Fibroblast of the aortic adventitia (primary cell): ENCODE measurements at regions not wholly inside any gene's neighbourhood (a gene's known extent, or its start where the extent isn't known, plus 50 kb on each side); places are given as distances from the start of the nearest gene placed in this dataset.

Experiments used
- DNase-seq: peaks from one replicate; pipeline ENCODE4 v3.0.0-alpha.2; 2010; ENCODE audit warnings: low read depth
- H3K4me3 ChIP-seq: 2 replicates; pipeline ENCODE4 v1.5.1; 2011; ENCODE audit warnings: low read depth, mild to moderate bottlenecking, control low read depth, low read length, moderate library complexity
- TF ChIP-seq, protein P1 (sequence below): IDR thresholded peaks from 2 replicates; pipeline ENCODE4 v1.5.1; 2011; ENCODE audit warnings: mild to moderate bottlenecking, low read length, control low read depth, inconsistent platforms; ENCODE audit not compliant: insufficient read depth

DNA sequence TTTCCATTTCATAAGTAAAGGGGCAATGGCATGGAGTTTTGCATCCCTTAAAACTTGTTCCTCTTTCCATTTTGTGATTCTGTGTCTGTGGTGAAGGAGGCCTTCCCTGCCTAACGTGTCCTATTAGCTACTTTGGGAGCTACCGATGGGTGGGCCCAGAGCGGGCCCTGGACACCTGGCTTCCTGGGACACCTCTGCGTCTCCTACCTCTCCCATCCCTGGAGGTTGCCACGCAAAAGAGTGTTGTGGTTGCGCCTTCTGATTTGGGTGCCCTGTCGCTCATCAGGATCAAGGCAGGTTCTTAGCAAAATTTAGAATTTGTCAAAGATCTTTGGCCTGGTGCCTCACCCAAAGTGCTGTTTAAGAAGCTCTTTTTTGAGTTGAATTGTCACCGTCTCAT, 116.4 kb upstream of the CACNA1E start:
- TF ChIP-seq, protein P1, sequence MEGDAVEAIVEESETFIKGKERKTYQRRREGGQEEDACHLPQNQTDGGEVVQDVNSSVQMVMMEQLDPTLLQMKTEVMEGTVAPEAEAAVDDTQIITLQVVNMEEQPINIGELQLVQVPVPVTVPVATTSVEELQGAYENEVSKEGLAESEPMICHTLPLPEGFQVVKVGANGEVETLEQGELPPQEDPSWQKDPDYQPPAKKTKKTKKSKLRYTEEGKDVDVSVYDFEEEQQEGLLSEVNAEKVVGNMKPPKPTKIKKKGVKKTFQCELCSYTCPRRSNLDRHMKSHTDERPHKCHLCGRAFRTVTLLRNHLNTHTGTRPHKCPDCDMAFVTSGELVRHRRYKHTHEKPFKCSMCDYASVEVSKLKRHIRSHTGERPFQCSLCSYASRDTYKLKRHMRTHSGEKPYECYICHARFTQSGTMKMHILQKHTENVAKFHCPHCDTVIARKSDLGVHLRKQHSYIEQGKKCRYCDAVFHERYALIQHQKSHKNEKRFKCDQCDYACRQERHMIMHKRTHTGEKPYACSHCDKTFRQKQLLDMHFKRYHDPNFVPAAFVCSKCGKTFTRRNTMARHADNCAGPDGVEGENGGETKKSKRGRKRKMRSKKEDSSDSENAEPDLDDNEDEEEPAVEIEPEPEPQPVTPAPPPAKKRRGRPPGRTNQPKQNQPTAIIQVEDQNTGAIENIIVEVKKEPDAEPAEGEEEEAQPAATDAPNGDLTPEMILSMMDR: no peak
- no peak for DNase-seq
- no peak overlapping the region for H3K4me3 ChIP-seq

DNA sequence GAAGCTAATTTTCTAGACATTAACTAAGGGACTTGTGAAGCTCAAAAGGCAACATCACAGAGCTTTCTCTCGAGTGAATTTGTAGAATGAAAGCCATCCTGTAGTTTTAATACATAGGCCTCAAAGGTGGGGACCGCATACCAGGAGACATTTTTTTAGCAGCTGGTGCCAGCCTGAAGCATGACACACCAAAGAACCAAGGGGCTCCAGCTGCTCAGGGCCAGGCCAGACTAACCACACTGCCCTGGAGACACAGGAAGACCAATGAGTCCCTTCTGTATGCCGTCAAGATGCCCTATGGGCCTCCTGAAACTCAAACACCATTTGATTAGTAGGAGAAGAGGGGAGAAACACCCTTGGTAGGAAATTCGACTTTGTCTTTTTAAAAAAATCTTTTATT, 113.9 kb upstream of the CACNA1E start:
- DNase-seq: no peak
- H3K4me3 ChIP-seq: no peak overlapping the region
- TF ChIP-seq, protein P1: no peak

DNA sequence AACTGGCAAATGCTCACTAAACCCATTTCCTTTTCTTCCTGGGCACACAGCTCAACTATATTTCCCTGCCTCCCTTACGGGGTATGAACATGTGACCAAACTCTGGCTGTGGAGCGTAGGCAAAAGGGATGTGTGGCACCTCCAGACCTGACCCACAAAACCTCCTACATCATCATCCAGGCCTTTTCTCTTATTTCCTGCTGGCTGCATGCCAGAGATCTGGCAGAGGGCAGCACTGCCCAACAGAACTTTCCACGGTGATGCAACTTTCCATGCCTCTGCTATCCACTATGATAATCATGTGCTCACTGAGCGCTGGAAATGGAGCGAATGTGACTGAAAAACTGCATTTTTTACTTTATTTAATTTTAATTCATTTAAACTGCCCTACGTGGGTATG, 99.6 kb upstream of the CACNA1E start:
- TF ChIP-seq, protein P1: no peak

DNA sequence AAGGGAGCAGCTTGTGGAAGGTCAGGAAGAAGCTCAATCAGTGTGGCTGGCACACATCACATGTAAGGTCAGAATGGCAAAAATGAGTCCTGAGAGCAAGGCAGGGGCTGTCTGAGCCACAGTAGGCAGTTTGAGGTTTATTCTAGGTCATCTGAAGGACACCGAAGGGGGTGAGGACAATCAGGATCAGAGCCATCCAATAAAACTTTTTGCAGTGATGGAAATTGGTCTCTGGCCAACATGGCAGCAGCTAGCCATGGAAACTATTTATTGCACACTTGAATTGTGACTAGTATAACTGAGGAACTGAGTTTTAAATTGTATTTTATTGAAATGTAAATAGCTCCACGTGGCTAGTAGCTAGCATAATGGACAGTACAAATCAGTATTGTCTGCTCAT, 97.0 kb upstream of the CACNA1E start:
- TF ChIP-seq, protein P1: no peak

More for the DNA sequence above, 99.6 kb upstream of the CACNA1E start:
- no peak overlapping the region for H3K4me3 ChIP-seq
- no peak for DNase-seq

DNA sequence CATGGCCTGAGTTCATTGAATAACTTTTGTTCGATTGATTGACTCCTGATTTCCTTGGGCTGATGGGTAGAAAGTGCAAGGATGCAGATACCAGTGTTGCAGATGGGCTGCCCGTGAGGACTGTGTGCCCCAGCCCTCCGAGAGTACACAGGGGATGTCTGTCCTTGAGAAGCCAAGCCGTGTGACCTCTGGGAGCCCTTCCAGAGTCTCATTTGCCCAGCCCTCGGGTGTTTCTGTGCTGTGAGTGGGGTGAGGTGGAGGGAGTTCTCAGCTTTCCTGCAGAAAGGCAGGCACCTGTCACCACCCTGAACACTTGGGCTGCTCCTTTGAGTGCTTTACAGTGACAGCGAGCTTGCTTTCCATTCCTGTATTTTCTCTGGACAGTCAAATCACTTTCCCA, 96.4 kb upstream of the CACNA1E start:
- TF ChIP-seq, protein P1: no peak
- DNase-seq: no peak
- no peak overlapping the region for H3K4me3 ChIP-seq

More for the DNA sequence above, 97.0 kb upstream of the CACNA1E start:
- no peak for DNase-seq
- no peak overlapping the region for H3K4me3 ChIP-seq

DNA sequence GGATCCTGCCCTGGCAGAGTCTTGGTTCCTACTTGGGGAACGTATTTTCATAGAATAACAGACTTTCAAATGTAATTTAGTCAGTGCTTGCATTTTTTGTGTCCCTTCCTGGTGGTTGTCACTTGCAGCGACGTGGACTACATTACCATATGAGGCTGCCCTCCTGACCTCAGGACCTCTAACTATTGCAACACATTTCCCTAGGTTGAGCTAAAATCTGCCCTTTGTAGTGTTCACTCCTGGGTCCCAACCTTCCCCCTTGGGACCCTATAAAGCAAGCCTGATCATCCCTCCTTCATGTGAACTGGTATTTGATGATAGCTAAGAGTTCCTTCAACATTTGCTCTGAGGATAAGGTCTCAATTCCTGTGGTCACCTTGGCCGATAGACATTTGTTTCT, 95.6 kb upstream of the CACNA1E start:
- H3K4me3 ChIP-seq: no peak overlapping the region
- DNase-seq: no peak
- TF ChIP-seq, protein P1: no peak

DNA sequence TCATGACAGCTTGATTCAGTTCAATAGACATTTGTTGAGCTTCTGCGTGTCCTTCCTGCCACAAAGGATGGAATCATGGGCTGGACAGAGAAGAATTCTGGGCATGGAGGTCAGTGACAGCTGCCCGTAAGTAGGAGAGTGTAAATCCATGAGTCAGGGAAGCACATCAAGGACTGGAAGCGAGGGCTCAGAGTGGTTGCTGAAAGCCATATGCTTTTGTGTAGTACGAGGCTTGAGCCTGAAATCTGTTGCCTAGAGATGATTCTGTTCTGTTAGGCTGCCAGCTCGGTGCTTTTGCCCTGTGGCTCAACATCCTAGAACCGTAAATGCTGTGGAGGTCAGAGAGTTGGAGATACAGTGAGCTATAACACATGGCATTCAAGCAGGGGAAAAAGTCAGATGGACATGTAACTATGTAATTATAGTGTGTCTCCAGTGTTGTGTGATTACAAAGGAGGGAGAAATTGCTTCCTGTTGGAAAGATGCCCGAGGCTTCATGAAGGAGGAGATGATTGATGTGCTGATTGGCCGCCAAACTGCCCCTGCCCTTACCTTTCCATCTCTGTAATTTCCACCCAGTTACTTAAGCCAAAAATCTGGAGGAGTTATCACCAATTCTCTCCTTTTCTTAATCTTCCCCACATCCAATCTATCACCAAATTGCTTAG, 92.8 kb upstream of the CACNA1E start:
- no peak overlapping the region for H3K4me3 ChIP-seq
- DNase-seq: no peak
- TF ChIP-seq, protein P1: no peak
